Loucy (cell line): ENCODE measurements at regions not wholly inside any gene's neighbourhood (a gene's known extent, or its start where the extent isn't known, plus 50 kb on each side); places are given as distances from the start of the nearest gene placed in this dataset.

Experiments
- H2AFZ ChIP-seq: fragments of 200-600 bp; sonication (generic); 2 replicates; pipeline ENCODE4 v1.6.0; 2016; ENCODE audit warnings: antibody characterized with exemption, mild to moderate bottlenecking, low read length, moderate library complexity
- H3F3A ChIP-seq: fragments of 200-600 bp; 2 replicates; pipeline ENCODE4 v1.6.0; 2016; ENCODE audit warnings: antibody characterized with exemption, low read depth, mild to moderate bottlenecking
- H3K27me3 ChIP-seq: fragments of 200-600 bp; sonication (generic); 2 replicates; pipeline ENCODE4 v1.6.1; 2014; ENCODE audit warnings: low read length, mild to moderate bottlenecking; ENCODE audit not compliant: insufficient read depth, poor library complexity, severe bottlenecking
- H3K36me3 ChIP-seq: fragments of 200-600 bp; sonication (generic); 2 replicates; pipeline ENCODE4 v1.6.1; 2016; ENCODE audit warnings: low read length; ENCODE audit not compliant: insufficient read depth
- H3K4me1 ChIP-seq: fragments of 200-600 bp; sonication (generic); 2 replicates; pipeline ENCODE4 v1.5.1; 2014; ENCODE audit warnings: low read length, mild to moderate bottlenecking; ENCODE audit not compliant: insufficient read depth, poor library complexity, severe bottlenecking
- H3K4me2 ChIP-seq: fragments of 200-600 bp; sonication (generic); 2 replicates; pipeline ENCODE4 v1.6.0; 2014; ENCODE audit warnings: antibody characterized with exemption, low read length, low read depth, mild to moderate bottlenecking; ENCODE audit not compliant: poor library complexity, severe bottlenecking
- H3K4me3 ChIP-seq: fragments of 200-600 bp; sonication (generic); 2 replicates; pipeline ENCODE4 v1.5.1; 2014; ENCODE audit warnings: low read length, mild to moderate bottlenecking, mixed read lengths; ENCODE audit not compliant: poor library complexity, severe bottlenecking
- H3K79me2 ChIP-seq: fragments of 200-600 bp; sonication (generic); 2 replicates; pipeline ENCODE4 v1.6.1; 2014; ENCODE audit warnings: low read length; ENCODE audit not compliant: insufficient read depth
- H3K9ac ChIP-seq: fragments of 200-600 bp; sonication (generic); 2 replicates; pipeline ENCODE4 v1.6.0; 2014; ENCODE audit warnings: mild to moderate bottlenecking, low read depth, low read length, moderate library complexity; ENCODE audit not compliant: poor library complexity, severe bottlenecking
- H3K9me2 ChIP-seq: fragments of 200-600 bp; sonication (generic); replicated peaks from 2 replicates; pipeline ENCODE4 v1.6.1; 2016; ENCODE audit warnings: low read depth, low read length, mixed read lengths
- H3K9me3 ChIP-seq: fragments of 200-600 bp; sonication (generic); 2 replicates; pipeline ENCODE4 v1.6.1; 2014; ENCODE audit warnings: mild to moderate bottlenecking, antibody characterized with exemption, low read length, low read depth; ENCODE audit not compliant: insufficient read depth
- H4K20me1 ChIP-seq: fragments of 200-600 bp; sonication (generic); 2 replicates; pipeline ENCODE4 v1.6.0; 2014; ENCODE audit warnings: antibody characterized with exemption, low read length, mild to moderate bottlenecking; ENCODE audit not compliant: insufficient read depth, poor library complexity, severe bottlenecking
- CTCF ChIP-seq: fragments of 200-600 bp; sonication (generic); conservative IDR thresholded peaks from 2 replicates; pipeline ENCODE4 v1.5.1; 2014; ENCODE audit warnings: mild to moderate bottlenecking, antibody characterized with exemption, low read length
- EZH2phosphoT487 ChIP-seq: fragments of 200-600 bp; IDR thresholded peaks from 2 replicates; pipeline ENCODE4 v1.6.1; 2018; ENCODE audit warnings: antibody characterized with exemption, mild to moderate bottlenecking, moderate library complexity, borderline replicate concordance

GRCh38 chr3:64816355-64816754 is 128.6 kb upstream of the ADAMTS9 start:
- Histone ChIP-seq H3K4me3 (no peak overlapping the region), H3F3A (no peaks in the 10 kb centered on the region), H3K9ac (no peak overlapping the region), H3K9me2 (no peaks in the 10 kb centered on the region), H3K4me1 (no peaks in the 10 kb centered on the region), H3K4me2 (no peak overlapping the region), H3K79me2 (no peaks in the 10 kb centered on the region), H3K9me3 (no peaks in the 10 kb centered on the region), H3K27me3 (no peaks in the 10 kb centered on the region), H4K20me1 (no peaks in the 10 kb centered on the region), H2AFZ (no peak overlapping the region), H3K36me3 (no peaks in the 10 kb centered on the region)
- TF ChIP-seq CTCF, result no peak
- no peak for TF ChIP-seq EZH2phosphoT487

- no peak overlapping the region for H3K4me2 ChIP-seq
- no peaks in the 10 kb centered on the region for H3K36me3 ChIP-seq
Observed at GRCh38 chr3:64815789-64816188, 128.0 kb upstream of the ADAMTS9 start.

GRCh38 chr3:64815195-64815631 is 127.4 kb upstream of the ADAMTS9 start:
- no peak overlapping the region for H3K4me2 ChIP-seq
- no peaks in the 10 kb centered on the region for H3K36me3 ChIP-seq
- no peak overlapping the region for H3K4me3 ChIP-seq
- no peaks in the 10 kb centered on the region for H4K20me1 ChIP-seq
- no peak overlapping the region for H3K9ac ChIP-seq
- no peak for TF ChIP-seq EZH2phosphoT487
- no peak for TF ChIP-seq CTCF
- no peaks in the 10 kb centered on the region for H3K27me3 ChIP-seq
- no peaks in the 10 kb centered on the region for H3K9me2 ChIP-seq
- no peaks in the 10 kb centered on the region for H3F3A ChIP-seq
- H2AFZ ChIP-seq, result no peak overlapping the region
- H3K4me1 ChIP-seq, result no peaks in the 10 kb centered on the region
- H3K9me3 ChIP-seq, result no peaks in the 10 kb centered on the region
- no peaks in the 10 kb centered on the region for H3K79me2 ChIP-seq

More at GRCh38 chr3:64815789-64816188, 128.0 kb upstream of the ADAMTS9 start:
- TF ChIP-seq CTCF (no peak), EZH2phosphoT487 (no peak)
- H3K9me2 ChIP-seq, result no peaks in the 10 kb centered on the region
- no peak overlapping the region for H3K4me3 ChIP-seq
- H3K79me2 ChIP-seq, result no peaks in the 10 kb centered on the region
- H2AFZ ChIP-seq, result no peak overlapping the region
- H4K20me1 ChIP-seq, result no peaks in the 10 kb centered on the region
- H3K9ac ChIP-seq, result no peak overlapping the region
- no peaks in the 10 kb centered on the region for H3K9me3 ChIP-seq
- no peaks in the 10 kb centered on the region for H3K4me1 ChIP-seq
- no peaks in the 10 kb centered on the region for H3K27me3 ChIP-seq
- no peaks in the 10 kb centered on the region for H3F3A ChIP-seq
